H9 (cell line): ENCODE measurements at regions not wholly inside any gene's neighbourhood (a gene's known extent, or its start where the extent isn't known, plus 50 kb on each side); places are given as distances from the start of the nearest gene placed in this dataset.

Experiments used
- DNase-seq: peaks from one replicate; pipeline ENCODE4 v3.0.0-alpha.2; 2017
- H2AFZ ChIP-seq: one replicate; pipeline ENCODE4 v1.6.1; 2013; ENCODE audit warnings: mild to moderate bottlenecking, low read length, control low read depth, moderate library complexity
- H2AK5ac ChIP-seq: 2 replicates; pipeline ENCODE4 v1.6.1; 2013; ENCODE audit warnings: low read length, control low read depth, mixed read lengths; ENCODE audit not compliant: insufficient read length
- H2BK120ac ChIP-seq: one replicate; pipeline ENCODE4 v1.6.1; 2013; ENCODE audit warnings: low read depth, mild to moderate bottlenecking, low read length, control low read depth, inconsistent platforms; ENCODE audit not compliant: poor library complexity, severe bottlenecking
- H2BK12ac ChIP-seq: 2 replicates; pipeline ENCODE4 v1.6.1; 2013; ENCODE audit warnings: low read length, control low read depth, mixed read lengths, low read depth; ENCODE audit not compliant: insufficient read length
- H2BK15ac ChIP-seq: 2 replicates; pipeline ENCODE4 v1.6.1; 2013; ENCODE audit warnings: low read depth, low read length, control low read depth
- H2BK20ac ChIP-seq: one replicate; pipeline ENCODE4 v1.6.1; 2013; ENCODE audit warnings: low read depth, mild to moderate bottlenecking, low read length, control low read depth, inconsistent platforms; ENCODE audit not compliant: poor library complexity, severe bottlenecking
- H2BK5ac ChIP-seq: 2 replicates; pipeline ENCODE4 v1.6.1; 2013; ENCODE audit warnings: low read length, control low read depth, mixed read lengths; ENCODE audit not compliant: insufficient read length
- H3K14ac ChIP-seq: 2 replicates; pipeline ENCODE4 v1.6.1; 2013; ENCODE audit warnings: low read length, control low read depth; ENCODE audit not compliant: insufficient read depth
- H3K18ac ChIP-seq: 2 replicates; pipeline ENCODE4 v1.6.1; 2013; ENCODE audit warnings: low read depth, mild to moderate bottlenecking, mixed read lengths, low read length, control low read depth; ENCODE audit not compliant: insufficient read length
- H3K23ac ChIP-seq: 2 replicates; pipeline ENCODE4 v1.6.1; 2013; ENCODE audit warnings: low read length, control low read depth, mixed read lengths, low read depth; ENCODE audit not compliant: insufficient read length
- H3K23me2 ChIP-seq: 2 replicates; pipeline ENCODE4 v1.6.1; 2013; ENCODE audit warnings: low read depth, mild to moderate bottlenecking, mixed read lengths, low read length, control low read depth; ENCODE audit not compliant: insufficient read length, poor library complexity, severe bottlenecking
- H3K27ac ChIP-seq: 2 replicates; pipeline ENCODE4 v1.5.1; 2013; ENCODE audit warnings: low read length, control low read depth, mixed read lengths, low read depth; ENCODE audit not compliant: insufficient read length
- H3K27me3 ChIP-seq: 2 replicates; pipeline ENCODE4 v1.6.1; 2013; ENCODE audit warnings: low read length, control low read depth, inconsistent platforms; ENCODE audit not compliant: insufficient read depth
- H3K4ac ChIP-seq: 2 replicates; pipeline ENCODE4 v1.6.1; 2013; ENCODE audit warnings: low read depth, mild to moderate bottlenecking, control low read depth, inconsistent platforms, low read length, moderate library complexity
- H3K4me1 ChIP-seq: 2 replicates; pipeline ENCODE4 v1.6.1; 2013; ENCODE audit warnings: low read length, control low read depth, inconsistent platforms; ENCODE audit not compliant: insufficient read depth
- H3K4me2 ChIP-seq: 2 replicates; pipeline ENCODE4 v1.6.1; 2013; ENCODE audit warnings: low read length, control low read depth, mixed read lengths; ENCODE audit not compliant: insufficient read length, insufficient read depth
- H3K56ac ChIP-seq: 2 replicates; pipeline ENCODE4 v1.6.1; 2013; ENCODE audit warnings: low read depth, mild to moderate bottlenecking, mixed read lengths, low read length, control low read depth; ENCODE audit not compliant: insufficient read length
- H3K79me1 ChIP-seq: 2 replicates; pipeline ENCODE4 v1.6.1; 2013; ENCODE audit warnings: low read depth, mild to moderate bottlenecking, moderate library complexity, low read length, control low read depth, inconsistent platforms; ENCODE audit not compliant: insufficient read depth, poor library complexity, severe bottlenecking
- H3K79me2 ChIP-seq: 2 replicates; pipeline ENCODE4 v1.6.1; 2013; ENCODE audit warnings: low read length, control low read depth, inconsistent platforms; ENCODE audit not compliant: insufficient read depth
- H3K9ac ChIP-seq: 2 replicates; pipeline ENCODE4 v1.6.1; 2013; ENCODE audit warnings: low read length, control low read depth, mixed read lengths; ENCODE audit not compliant: insufficient read length; ENCODE audit errors: extremely low read depth
- H3K9me3 ChIP-seq: one replicate; pipeline ENCODE4 v1.6.1; 2013; ENCODE audit warnings: low read depth, low read length, inconsistent platforms; ENCODE audit not compliant: control insufficient read depth
- H3T11ph ChIP-seq: one replicate; pipeline ENCODE4 v1.6.1; 2013; ENCODE audit warnings: mild to moderate bottlenecking, low read length, control low read depth, inconsistent platforms
- H4K20me1 ChIP-seq: one replicate; pipeline ENCODE4 v1.6.1; 2013; ENCODE audit not compliant: control insufficient read depth, insufficient read length, insufficient read depth
- H4K5ac ChIP-seq: 2 replicates; pipeline ENCODE4 v1.6.1; 2013; ENCODE audit warnings: low read depth, mild to moderate bottlenecking, mixed read lengths, low read length, control low read depth; ENCODE audit not compliant: insufficient read length
- H4K8ac ChIP-seq: replicated peaks from 2 replicates; pipeline ENCODE4 v1.6.1; 2013; ENCODE audit warnings: low read length, control low read depth, mixed read lengths, low read depth; ENCODE audit not compliant: insufficient read length
- H4K91ac ChIP-seq: 2 replicates; pipeline ENCODE4 v1.6.1; 2013; ENCODE audit warnings: low read depth, mild to moderate bottlenecking, moderate library complexity, mixed read lengths, low read length, control low read depth; ENCODE audit not compliant: insufficient read length
- H3K27ac Mint-ChIP-seq, 3 experiments: 2 replicates in 2 of 3; 3 replicates in 1 of 3; pipeline ENCODE4 v1.8.0; 2020 to 2021; ENCODE audit warnings: mixed read lengths in 3 of 3, mild to moderate bottlenecking in 1 of 3, moderate library complexity in 1 of 3
- H3K27me3 Mint-ChIP-seq: 2 replicates; pipeline ENCODE4 v1.8.0; 2021; ENCODE audit warnings: low read depth, mild to moderate bottlenecking, moderate library complexity, mixed read lengths
- H3K36me3 Mint-ChIP-seq, 3 experiments: 2 replicates in 2 of 3; 3 replicates in 1 of 3; pipeline ENCODE4 v1.8.0; 2020 to 2021; ENCODE audit warnings: low read depth in 3 of 3, mixed read lengths in 3 of 3; ENCODE audit not compliant: insufficient read depth in 1 of 3
- H3K4me1 Mint-ChIP-seq, 2 experiments: 2 replicates each; pipeline ENCODE4 v1.8.0; 2020; ENCODE audit warnings: mixed read lengths in 2 of 2
- H3K4me3 Mint-ChIP-seq, 2 experiments: 2 replicates in 1 of 2; 3 replicates in 1 of 2; pipeline ENCODE4 v1.8.0; 2020 to 2021; ENCODE audit warnings: mild to moderate bottlenecking in 2 of 2, mixed read lengths in 2 of 2, moderate library complexity in 1 of 2
- H3K9me3 Mint-ChIP-seq, 2 experiments: 2 replicates in 1 of 2; 3 replicates in 1 of 2; pipeline ENCODE4 v1.8.0; 2020; ENCODE audit warnings: mild to moderate bottlenecking in 2 of 2, mixed read lengths in 2 of 2, moderate library complexity in 1 of 2
- CTCF ChIP-seq: fragments of 200-600 bp; sonication (generic); conservative IDR thresholded peaks from 3 replicates; pipeline ENCODE4 v1.8.0; 2021; ENCODE audit warnings: antibody characterized with exemption, mild to moderate bottlenecking
- WGBS: extraction: QIAGEN DNeasy Blood & Tissue Kit; methylation state at CpG from one replicate; pipeline ENCODE4 v1.1.7; 2013; ENCODE audit warnings: missing lambda C conversion rate, low lambda C conversion rate, mixed read lengths; ENCODE audit not compliant: insufficient read length; ENCODE audit errors: extremely low coverage; 5-methylcytosine and 5-hydroxymethylcytosine counted together

- no peak overlapping the region for H4K8ac ChIP-seq
These were observed 78.3 kb upstream of the PPP2R3A start for GRCh38 chr3:135887220-135887619.

More at GRCh38 chr3:135887220-135887619, 78.3 kb upstream of the PPP2R3A start:
- Histone ChIP-seq H2AFZ (no peak overlapping the region), H4K91ac (no peak overlapping the region), H3K79me1 (no peaks in the 10 kb centered on the region), H2AK5ac (no peak overlapping the region), H4K20me1 (no peaks in the 10 kb centered on the region), H4K5ac (no peak overlapping the region), H2BK15ac (no peak overlapping the region), H2BK12ac (no peak overlapping the region), H3K9me3 (no peaks in the 10 kb centered on the region), H3K27ac (no peak overlapping the region), H3K23me2 (no peaks in the 10 kb centered on the region), H3K27me3 (no peaks in the 10 kb centered on the region), H3K4me1 (no peaks in the 10 kb centered on the region; the same call in 1 of the 2 replicates), H3T11ph (no peak overlapping the region), H2BK20ac (no peak overlapping the region), H3K4me2 (no peak overlapping the region), H2BK5ac (no peak overlapping the region), H3K4ac (no peak overlapping the region), H3K23ac (no peak overlapping the region), H3K79me2 (no peaks in the 10 kb centered on the region), H3K14ac (no peak overlapping the region), H2BK120ac (no peak overlapping the region), H3K18ac (no peak overlapping the region), H3K9ac (no peak overlapping the region), H3K56ac (no peak overlapping the region)
- Mint-ChIP-seq H3K36me3 (no peaks in the 10 kb centered on the region), H3K4me3 (no peak overlapping the region), H3K4me1 (peaks cover 15 to 17% of the 10 kb centered on the region in 2 experiments), H3K9me3 (peaks cover 0 to 3% of the 10 kb centered on the region in 2 experiments; a peak in 1 of 5 replicates), H3K27me3 (no peaks in the 10 kb centered on the region), H3K27ac (no peak overlapping the region)
- no peak for DNase-seq
- no peak for TF ChIP-seq CTCF
- WGBS = no CpG with 5 or more reads among the region's 2 CpGs
